Esophagus squamous epithelium (tissue), 4 donors: ENCODE measurements at regions not wholly inside any gene's neighbourhood (a gene's known extent, or its start where the extent isn't known, plus 50 kb on each side); places are given as distances from the start of the nearest gene placed in this dataset.

Experiments used
- POLR2A ChIP-seq, 4 donors: fragments of 450-650 bp; IDR thresholded peaks; one replicate each; pipeline ENCODE4 v1.6.1; 2017; ENCODE audit warnings: antibody characterized with exemption in 4 of 4, mild to moderate bottlenecking in 4 of 4, moderate library complexity in 3 of 4
- TF ChIP-seq, protein P1 (sequence below), 6 experiments: fragments of 450-650 bp in 4 of 6; fragments of 200-600 bp in 2 of 6; sonication (generic) in 2 of 6; IDR thresholded peaks; one replicate each; pipeline ENCODE4 v1.5.1; 2016 to 2019; ENCODE audit warnings: antibody characterized with exemption in 6 of 6, mild to moderate bottlenecking in 4 of 6, moderate library complexity in 4 of 6

GRCh38 chr5:126043688-126044087, 379.5 kb upstream of the GRAMD2B start:
- TF ChIP-seq, protein P1, sequence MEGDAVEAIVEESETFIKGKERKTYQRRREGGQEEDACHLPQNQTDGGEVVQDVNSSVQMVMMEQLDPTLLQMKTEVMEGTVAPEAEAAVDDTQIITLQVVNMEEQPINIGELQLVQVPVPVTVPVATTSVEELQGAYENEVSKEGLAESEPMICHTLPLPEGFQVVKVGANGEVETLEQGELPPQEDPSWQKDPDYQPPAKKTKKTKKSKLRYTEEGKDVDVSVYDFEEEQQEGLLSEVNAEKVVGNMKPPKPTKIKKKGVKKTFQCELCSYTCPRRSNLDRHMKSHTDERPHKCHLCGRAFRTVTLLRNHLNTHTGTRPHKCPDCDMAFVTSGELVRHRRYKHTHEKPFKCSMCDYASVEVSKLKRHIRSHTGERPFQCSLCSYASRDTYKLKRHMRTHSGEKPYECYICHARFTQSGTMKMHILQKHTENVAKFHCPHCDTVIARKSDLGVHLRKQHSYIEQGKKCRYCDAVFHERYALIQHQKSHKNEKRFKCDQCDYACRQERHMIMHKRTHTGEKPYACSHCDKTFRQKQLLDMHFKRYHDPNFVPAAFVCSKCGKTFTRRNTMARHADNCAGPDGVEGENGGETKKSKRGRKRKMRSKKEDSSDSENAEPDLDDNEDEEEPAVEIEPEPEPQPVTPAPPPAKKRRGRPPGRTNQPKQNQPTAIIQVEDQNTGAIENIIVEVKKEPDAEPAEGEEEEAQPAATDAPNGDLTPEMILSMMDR (IDR thresholded peaks at IDR 0.05) = no peak
- no peak for TF ChIP-seq POLR2A (IDR thresholded peaks at IDR 0.05)
